Middle frontal gyrus (tissue), 1 donor: ENCODE measurements at regions not wholly inside any gene's neighbourhood (a gene's known extent, or its start where the extent isn't known, plus 50 kb on each side); places are given as distances from the start of the nearest gene placed in this dataset.

Source experiments
- DNase-seq: peaks from one replicate; pipeline ENCODE4 v3.0.0-alpha.2; 2015; ENCODE audit warnings: low spot score; ENCODE audit errors: extremely low spot score

DNA sequence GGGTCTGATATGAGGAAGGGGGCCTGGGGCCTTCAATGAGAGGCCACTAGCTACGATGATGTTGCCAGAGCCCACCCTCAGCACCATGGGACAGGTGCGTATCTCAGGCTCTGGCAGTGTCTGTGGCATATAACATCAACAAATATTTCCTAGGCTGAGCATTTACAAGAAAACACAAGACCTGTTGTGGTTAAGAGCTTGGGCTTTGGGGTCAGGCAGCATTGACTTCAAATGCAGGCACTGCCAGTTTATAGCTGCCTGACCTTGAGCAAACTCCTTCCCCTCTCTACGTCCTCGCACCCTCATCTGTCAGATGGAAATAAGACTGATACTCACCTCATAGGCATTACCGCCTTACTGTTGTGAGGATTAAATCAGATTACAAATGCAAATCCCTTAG is 156.0 kb downstream of the KATNAL1 start:
- DNase-seq, result no peak

- no peak for DNase-seq
These were observed 158.1 kb downstream of the KATNAL1 start for GRCh38 chr13:30149248-30149647.

DNA sequence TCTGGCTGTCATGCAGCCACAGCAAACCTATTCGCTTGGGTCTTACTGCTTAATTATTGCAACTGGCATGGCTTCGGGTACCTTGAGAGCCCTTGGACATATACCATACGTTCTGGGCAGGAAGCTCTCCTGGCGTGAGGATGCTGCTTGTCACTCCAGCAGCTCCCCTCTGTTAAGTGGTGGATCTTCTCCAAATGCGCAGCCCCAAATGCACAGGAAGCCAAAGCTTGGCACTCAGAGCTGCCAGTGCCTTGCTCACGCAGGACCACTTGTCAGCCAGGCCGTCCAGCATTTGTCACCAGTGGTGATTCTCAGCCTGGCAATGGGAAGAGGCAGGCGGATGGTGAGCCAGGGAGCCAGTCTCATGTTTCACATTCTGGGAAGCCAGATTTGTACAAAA is 158.6 kb downstream of the KATNAL1 start:
- DNase-seq, result no peak

DNA sequence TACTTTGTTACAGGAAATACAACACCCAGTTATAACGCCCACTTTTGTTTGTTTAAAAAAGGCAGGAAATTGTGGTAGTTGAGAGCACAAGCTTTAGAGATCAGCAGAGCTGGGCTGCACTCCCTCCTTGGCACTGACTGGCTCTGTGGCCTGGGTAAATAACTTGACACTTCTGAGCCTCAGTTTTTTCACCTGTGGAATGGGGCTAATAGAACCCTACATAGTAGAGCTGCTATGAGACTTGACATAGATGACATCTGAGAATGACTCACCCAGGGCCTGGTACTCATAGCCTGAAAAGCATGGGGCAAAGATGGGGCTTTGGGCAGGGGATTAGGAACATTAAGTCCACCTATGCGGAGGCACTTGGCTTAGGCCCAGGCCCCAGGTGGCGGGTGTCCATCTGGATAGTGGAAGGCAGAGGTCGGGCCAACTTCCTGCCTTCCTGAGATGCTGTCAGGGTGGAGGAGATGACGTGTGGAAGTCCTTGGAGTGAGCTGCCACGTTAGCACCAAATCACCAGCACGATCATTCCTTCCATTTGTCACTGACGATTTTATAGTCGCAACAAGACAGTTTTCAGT is 159.1 kb downstream of the KATNAL1 start:
- DNase-seq, result no peak

- no peak for DNase-seq
These were observed 159.9 kb downstream of the KATNAL1 start for GRCh38 chr13:30147421-30147820.

GRCh38 chr13:30147015-30147414 is 160.3 kb downstream of the KATNAL1 start:
- no peak for DNase-seq

DNA sequence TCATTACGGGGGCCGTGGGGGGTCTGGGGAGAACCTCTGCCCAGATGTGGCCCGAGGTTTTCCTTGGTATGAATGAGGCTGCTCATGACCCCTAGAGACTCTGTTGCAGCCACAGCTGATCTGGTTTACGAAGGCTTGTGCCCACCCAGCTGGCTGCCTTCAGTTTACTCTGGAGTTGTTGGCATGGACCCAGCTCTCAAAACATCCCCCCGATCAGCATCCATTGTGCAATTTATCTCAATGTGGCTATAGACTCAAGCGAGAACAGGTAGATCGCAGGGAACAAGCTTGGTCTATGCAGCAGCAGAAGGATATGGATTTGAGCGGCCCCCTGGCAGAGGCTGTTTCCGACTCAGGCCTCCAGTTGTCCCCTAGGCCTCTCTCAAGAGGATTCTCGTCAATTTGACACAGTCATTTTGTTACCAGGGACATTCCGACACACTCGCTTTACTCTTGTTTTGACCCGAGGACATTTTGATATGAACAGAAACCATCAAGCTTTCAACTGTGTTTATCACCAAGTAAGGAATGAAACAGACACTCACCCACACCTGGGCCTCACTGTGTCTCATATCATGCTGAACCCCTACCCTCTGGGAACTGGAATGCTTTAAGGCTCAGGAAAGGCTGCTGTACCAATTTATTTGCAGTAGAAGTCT is 161.5 kb downstream of the KATNAL1 start:
- DNase-seq, result no peak

GRCh38 chr13:30143666-30144400 is 163.5 kb downstream of the KATNAL1 start:
- no peak for DNase-seq

DNA sequence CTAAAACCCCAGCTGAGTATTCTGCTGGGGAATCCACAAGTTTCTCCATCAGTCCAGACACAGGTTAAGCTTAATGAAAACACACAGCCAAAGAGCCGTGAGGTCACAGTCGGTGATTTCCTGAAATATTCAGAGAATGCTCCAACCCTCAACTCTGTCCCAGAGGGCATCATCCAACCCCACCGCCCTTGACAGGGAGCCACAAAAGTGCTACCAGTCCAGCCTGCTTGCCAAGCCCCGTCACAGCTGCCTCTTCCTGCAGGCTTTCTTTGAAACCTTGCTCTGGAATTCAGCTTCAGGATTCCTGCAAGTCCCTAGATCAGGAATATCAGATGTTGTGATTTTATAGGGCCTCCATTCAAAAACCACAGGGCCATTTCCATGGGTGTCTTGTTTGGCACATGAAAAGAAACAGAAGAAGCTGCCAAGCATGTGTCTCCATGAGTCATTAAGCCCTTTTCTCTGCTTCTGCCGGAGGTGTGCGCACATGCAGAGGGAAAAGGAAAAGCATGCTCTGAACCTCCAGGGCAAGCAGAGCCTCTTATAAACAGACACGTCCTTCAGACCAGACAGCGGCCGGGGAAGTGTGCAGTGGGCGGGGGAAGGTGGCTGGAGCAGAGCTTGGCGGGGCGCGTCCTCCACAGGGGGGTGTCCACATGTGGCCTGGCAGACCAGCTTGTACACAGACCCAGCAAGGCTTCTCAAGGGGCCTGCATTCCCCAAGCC is 164.7 kb downstream of the KATNAL1 start:
- no peak for DNase-seq

- DNase-seq, result no peak
These were observed 165.4 kb downstream of the KATNAL1 start for GRCh38 chr13:30141775-30142485.

DNA sequence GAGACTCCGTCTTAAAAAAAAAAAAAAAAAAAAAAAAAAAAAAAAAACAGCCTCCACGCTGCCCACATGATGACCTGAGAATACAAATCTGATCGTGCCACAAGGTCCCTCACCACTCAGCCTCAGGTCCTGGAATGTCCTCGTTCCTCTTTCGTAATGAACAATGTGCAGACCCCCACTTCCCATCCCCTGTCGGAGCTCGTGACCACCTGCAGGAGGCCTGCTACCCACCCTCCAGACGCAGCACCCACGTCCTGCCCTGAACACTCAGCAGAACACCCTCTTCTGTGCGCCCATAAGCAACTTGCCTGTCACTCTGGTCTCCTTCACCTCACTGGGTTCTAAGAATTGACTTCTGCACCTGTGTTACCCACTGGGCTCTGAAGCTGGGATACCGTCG is 166.4 kb downstream of the KATNAL1 start:
- DNase-seq, result no peak

DNA sequence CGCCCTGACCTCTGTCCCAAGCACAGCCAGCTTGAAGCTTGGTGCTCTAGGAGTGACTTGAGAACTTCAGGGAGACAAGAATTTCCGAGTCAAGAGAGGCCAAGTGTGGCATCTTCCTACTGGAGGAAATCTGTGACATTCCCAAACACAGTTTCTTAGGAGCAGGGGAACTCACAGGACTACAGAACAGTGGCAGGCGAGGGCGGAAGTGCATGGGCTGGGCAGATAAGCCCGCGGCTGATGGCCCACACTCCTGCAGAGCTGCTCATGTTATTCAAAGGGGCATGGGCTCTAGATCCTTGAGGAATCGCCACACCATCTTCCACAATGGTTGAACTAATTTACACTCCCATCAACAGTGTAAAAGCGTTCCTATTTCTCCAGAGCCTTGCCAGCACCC is 168.8 kb downstream of the KATNAL1 start:
- DNase-seq, result no peak

GRCh38 chr13:30135868-30136267 is 171.5 kb downstream of the KATNAL1 start:
- DNase-seq, result no peak

GRCh38 chr13:30135351-30135750 is 172.0 kb downstream of the KATNAL1 start:
- DNase-seq, result no peak

DNA sequence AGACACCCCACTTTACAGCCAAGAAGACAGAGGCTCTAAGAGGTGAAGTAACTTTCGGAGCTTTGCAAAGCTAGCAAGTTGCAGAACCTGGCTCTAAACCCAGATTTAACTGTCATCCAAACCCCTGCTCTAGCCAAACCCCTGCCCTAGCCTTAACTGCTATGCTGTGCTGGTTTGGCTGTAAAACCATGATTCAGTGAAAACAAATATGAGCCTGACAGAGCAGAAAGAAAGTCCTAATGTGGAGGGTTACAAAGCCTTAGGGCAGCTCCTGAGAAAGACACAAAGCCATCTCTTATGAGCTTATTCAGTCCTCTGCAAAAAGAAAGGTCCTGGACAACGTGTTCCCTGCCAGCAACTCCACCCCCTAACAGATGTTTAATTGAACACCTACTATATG is 172.8 kb downstream of the KATNAL1 start:
- DNase-seq, result no peak

DNA sequence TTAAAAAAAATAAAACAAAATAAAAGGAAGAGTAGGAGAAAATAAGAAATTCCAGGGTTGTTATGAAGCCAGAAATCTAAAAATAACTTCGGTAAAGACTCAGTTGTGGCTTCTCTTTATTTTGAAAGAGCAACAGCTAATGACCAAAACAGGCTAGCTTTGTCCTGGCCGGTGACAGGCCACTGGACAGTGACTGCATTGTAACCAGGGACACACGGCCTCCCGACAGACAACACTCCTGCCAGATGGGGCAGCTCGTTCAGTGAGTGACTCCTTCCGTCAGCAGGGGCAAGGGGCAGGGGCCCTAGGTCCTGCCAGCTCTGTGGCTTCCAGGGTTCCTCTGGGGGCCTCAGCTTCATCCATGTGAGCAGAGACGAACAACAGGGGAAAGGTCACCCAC is 173.4 kb downstream of the KATNAL1 start:
- DNase-seq, result no peak

DNA sequence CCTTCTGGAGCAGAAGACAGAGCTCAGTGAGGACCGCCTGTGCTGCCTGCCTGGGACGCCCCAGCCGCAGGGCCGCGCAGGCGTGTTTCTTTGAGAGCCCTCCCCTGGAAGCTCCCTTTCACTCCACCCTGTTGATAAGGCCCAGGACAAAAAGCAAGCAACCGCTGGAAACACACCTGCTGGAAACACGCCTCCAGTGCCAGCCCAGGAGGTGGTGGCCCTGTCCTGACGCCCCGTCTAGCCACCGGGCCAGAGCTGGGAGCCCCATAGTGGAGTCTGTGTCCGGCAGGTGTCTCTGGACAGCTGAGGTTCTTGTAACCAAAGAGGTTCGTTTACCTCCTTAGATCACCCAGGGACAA is 173.8 kb downstream of the KATNAL1 start:
- no peak for DNase-seq

DNA sequence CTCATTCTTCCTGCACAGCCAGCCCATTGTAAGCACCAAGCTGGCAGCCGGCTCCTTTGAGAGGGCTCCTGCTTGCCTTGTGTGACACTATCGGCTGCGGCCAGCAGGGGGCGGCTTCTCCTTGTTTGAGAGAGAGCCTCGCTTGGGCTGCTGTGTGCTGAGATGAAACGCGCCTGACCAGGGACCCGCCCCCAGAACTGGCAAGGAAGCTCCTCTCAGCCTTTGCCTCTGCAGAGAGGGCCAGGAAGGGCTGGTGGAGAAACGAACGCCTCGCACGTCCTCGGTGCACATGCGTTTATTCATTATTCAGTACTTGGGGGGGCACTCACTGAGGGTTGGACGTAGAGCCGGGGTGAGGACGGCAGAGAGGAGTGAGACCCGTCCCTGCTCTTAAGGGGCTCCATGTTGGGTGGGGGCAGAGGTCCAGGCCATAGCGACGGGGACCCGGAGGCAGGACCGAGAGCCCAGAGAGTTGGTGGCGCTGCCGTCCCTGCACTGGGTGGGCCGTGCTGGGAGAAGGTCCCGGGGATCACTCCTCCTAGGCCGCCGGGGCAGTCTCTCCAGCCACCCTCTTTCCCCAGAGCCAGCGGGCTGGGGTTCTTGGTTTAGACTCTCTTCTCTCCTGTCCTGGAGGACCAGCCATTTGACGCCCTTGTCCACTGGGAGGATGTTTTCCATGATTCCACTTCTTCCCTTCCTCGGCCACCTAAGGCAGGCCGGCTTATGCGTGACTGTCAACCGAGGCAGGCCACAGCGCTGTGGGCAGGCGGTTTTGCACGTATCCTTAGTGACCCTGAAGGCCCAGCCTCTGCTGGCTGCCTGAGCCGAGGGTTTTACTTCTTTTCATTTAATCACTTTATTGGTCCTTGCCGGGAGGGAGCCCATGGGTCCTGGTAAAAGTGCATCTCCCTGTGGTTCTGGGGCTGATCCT is 174.5 kb downstream of the KATNAL1 start:
- DNase-seq, result peak; percentile 92

DNA sequence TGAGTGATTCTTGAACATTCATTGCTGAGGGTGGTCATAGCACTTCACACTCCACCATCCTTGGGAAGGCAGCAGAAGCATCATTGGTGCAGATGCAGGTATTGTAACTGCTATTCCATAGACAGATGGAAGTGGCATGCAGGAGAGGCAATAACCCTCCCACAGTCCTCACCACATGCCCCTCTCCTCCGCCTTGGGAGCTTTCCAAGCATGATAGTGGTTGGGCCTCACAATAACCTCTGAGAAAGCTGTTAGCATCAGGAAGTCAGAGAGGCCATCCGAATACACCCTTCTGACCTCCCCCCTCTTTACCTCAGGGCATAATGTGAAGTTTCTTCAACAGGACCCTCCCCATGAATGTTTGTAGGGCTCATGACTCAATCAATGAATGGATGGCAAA is 177.9 kb downstream of the KATNAL1 start:
- no peak for DNase-seq

DNA sequence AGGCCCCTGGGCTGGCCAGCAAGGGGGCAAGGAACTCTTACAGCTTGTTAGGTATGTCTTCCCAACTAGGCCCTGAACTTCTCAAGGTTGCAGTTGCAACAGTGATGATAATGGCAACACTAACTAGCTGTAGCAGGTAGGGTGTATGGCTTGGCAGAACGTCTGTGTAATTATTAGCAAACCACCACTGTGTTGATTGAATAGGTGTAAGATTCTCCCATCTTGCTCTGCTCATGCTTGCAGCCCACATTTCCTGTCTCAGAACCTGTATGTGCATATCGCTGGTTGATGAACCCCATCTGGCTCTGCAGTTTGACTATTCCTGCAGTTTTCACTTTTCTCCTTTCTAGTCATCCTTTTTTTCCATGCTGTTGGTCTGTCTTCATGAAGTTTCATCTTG is 178.8 kb downstream of the KATNAL1 start:
- no peak for DNase-seq

- no peak for DNase-seq
These were observed 179.3 kb downstream of the KATNAL1 start for GRCh38 chr13:30128095-30128494.
